IPS-18a (cell line): ENCODE measurements at regions not wholly inside any gene's neighbourhood (a gene's known extent, or its start where the extent isn't known, plus 50 kb on each side); places are given as distances from the start of the nearest gene placed in this dataset.
"Not testable (repeated sequence)": the region's sequence is repeated elsewhere in the genome, so short reads cannot be mapped to it uniquely, and the experiment has no call there.

ENCODE experiments used
- H3K27ac ChIP-seq: one replicate; pipeline ENCODE4 v1.5.1; 2013; ENCODE audit warnings: low read length
- H3K27me3 ChIP-seq: one replicate; pipeline ENCODE4 v1.6.1; 2013; ENCODE audit warnings: mild to moderate bottlenecking, low read length; ENCODE audit not compliant: control insufficient read depth, insufficient read depth
- H3K36me3 ChIP-seq: one replicate; pipeline ENCODE4 v1.6.1; 2013; ENCODE audit warnings: low read depth, low read length; ENCODE audit not compliant: control insufficient read depth
- H3K4me1 ChIP-seq: one replicate; pipeline ENCODE4 v1.6.1; 2013; ENCODE audit warnings: low read depth, low read length; ENCODE audit not compliant: control insufficient read depth
- H3K4me3 ChIP-seq: one replicate; pipeline ENCODE4 v1.5.1; 2013; ENCODE audit warnings: low read length
- H3K9ac ChIP-seq: one replicate; pipeline ENCODE4 v1.6.1; 2013; ENCODE audit warnings: mild to moderate bottlenecking, low read length, moderate library complexity
- H3K9me3 ChIP-seq: one replicate; pipeline ENCODE4 v1.6.1; 2013; ENCODE audit warnings: low read depth, low read length; ENCODE audit not compliant: control insufficient read depth

DNA sequence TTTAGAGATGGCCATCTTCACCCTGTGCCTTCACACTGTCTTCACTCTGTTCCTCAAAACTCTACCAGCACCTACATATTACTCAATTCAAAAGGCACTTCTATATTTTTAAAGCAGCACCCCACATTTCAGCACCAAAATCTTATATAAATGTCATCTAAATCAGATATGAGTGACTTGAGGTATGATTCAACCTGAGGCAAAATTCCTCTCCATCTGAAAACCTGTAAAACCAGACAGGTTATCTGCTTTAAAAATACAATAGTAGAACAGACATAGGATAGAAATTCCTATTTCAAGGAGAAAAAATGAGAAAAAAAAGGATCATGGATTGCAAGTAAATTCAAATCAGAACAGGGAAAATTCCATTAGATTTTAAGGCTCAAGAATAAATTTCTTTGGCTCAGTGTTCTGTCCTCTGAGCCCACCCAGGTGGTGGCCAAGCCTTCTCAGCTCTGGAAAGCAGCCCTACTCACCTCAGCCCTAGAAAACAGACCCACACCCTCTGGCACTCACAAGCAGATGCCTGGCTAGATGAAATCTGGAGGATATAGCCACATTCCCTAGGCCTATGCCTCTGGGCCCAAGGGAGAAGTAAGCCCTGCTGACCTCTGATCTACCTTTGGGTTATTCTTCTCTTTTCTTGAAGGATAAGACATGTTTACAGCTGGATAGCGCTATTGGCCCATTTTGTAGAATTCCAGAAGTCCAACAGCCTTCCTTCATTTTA is 211.1 kb upstream of the XIST start:
- H3K9ac ChIP-seq, result no peak overlapping the region
- H3K4me3 ChIP-seq, result no peak overlapping the region
- no peak overlapping the region for H3K27ac ChIP-seq
- peaks cover 9% of the 10 kb centered on the region for H3K4me1 ChIP-seq
- no peaks in the 10 kb centered on the region for H3K27me3 ChIP-seq
- no peaks in the 10 kb centered on the region for H3K36me3 ChIP-seq
- no peaks in the 10 kb centered on the region for H3K9me3 ChIP-seq

DNA sequence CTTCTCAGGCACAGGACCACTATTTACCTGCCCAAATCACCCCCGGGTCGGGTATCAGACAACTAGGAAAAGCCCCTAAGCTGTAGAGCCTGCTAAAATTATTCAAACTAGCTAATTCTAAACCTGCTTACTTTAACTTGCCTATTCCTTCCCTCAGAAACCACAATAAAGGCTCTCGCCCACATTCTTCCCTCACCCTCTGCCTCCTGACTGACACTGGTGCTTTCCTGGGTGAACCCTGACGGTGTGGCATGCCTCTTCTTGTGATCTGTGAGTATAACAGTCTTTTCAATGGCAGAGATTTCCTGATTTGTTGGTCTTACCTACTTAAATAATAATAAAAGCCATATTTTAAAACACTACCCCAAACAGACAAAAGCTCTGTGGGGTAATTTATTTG is 209.4 kb upstream of the XIST start:
- H3K9me3 ChIP-seq, result no peaks in the 10 kb centered on the region
- H3K27me3 ChIP-seq, result no peaks in the 10 kb centered on the region
- H3K36me3 ChIP-seq, result no peaks in the 10 kb centered on the region
- H3K4me3 ChIP-seq, result no peak overlapping the region
- H3K4me1 ChIP-seq, result peaks cover 9% of the 10 kb centered on the region
- H3K9ac ChIP-seq, result no peak overlapping the region
- no peak overlapping the region for H3K27ac ChIP-seq

DNA sequence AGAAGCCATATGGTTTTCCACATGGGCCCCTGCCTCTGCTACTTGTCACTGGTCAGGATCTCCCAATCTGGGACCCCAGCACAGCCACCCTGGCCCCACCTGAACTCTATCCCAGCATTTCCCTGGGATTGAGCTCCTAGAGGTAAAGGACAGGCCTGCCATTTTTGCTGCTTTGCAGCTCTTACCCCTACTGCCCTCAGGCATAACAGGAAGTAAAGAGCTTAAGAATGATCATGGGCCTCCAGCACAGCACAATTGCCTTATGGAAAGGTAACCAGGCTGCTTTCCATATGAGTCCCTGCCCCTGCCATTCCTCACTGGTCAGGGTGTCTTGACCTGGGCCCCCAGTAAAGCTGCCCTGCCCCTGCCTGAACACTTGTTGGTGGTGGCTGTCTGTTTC is 196.6 kb upstream of the XIST start:
- Histone ChIP-seq H3K4me3 (no peak overlapping the region), H3K36me3 (no peaks in the 10 kb centered on the region), H3K4me1 (no peaks in the 10 kb centered on the region), H3K27ac (no peak overlapping the region), H3K27me3 (no peaks in the 10 kb centered on the region), H3K9ac (no peak overlapping the region), H3K9me3 (no peaks in the 10 kb centered on the region)

DNA sequence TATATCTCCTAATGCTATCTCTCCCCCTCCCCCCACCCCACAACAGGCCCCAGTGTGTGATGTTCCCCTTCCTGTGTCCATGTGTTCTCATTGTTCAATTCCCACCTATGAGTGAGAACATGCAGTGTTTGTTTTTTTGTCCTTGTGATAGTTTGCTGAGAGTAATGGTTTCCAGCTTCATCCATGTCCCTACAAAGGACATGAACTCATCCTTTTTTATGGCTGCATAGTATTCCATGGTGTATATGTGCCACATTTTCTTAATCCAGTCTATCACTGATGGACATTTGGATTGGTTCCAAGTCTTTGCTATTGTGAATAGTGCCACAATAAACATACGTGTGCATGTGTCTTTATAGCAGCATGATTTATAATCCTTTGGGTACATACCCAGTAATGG is 181.6 kb upstream of the XIST start:
- not testable (repeated sequence) for H3K4me3 ChIP-seq

DNA sequence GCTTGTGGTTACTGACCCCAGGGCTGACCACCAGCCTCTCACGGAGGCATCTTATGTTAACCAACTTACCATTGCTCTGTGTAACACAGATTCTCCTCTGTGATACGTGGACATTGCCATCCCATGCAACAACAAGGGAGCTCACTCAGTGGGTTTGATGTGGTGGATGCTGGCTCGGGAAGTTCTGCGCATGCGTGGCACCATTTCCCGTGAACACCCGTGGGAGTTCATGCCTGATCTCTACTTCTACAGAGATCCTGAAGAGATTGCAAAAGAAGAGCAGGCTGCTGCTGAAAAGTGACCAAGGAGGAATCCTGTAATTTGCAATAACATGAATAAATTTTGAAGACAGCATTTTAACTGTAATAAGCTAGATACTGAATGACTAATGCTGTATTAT is 179.0 kb upstream of the XIST start:
- H3K4me1 ChIP-seq, H3K9ac ChIP-seq, H3K27ac ChIP-seq, H3K9me3 ChIP-seq, H3K4me3 ChIP-seq, H3K36me3 ChIP-seq, H3K27me3 ChIP-seq: not testable (repeated sequence)

More for the DNA sequence above, 181.6 kb upstream of the XIST start:
- H3K9me3 ChIP-seq, H3K4me1 ChIP-seq, H3K27ac ChIP-seq, H3K27me3 ChIP-seq, H3K9ac ChIP-seq, H3K36me3 ChIP-seq: not testable (repeated sequence)

DNA sequence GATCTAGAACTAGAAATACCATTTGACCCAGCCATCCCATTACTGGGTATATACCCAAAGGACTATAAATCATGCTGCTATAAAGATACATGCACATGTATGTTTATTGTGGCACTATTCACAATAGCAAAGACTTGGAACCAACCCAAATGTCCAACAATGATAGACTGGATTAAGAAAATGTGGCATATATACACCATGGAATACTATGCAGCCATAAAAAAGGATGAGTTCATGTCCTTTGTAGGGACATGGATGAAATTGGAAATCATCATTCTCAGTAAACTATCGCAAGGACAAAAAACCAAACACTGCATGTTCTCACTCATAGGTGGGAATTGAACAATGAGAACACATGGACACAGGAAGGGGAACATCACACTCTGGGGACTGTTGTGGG is 178.3 kb upstream of the XIST start:
- H3K4me1 ChIP-seq, H3K27ac ChIP-seq, H3K27me3 ChIP-seq, H3K9me3 ChIP-seq, H3K36me3 ChIP-seq, H3K4me3 ChIP-seq, H3K9ac ChIP-seq: not testable (repeated sequence)

DNA sequence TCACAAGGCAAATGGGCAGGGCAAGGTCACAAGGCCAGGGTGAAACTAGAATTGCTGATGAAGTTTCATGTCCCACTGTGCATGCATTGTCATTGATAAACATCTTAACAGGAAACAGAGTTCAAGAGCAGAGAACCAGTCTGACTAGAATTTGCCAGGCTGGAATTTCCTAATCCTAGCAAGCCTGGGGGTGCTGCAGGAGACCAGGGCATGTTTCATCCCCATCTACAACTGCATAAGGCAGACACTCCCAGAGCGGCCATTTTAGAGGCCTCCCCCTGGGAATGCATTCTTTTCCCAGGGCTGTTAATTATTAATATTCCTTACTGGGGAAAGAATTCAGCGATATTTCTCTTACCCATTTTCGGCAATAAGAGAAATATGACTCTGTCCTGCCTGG is 172.6 kb upstream of the XIST start:
- H3K9me3 ChIP-seq, result peaks cover 27% of the 10 kb centered on the region
- H3K4me3 ChIP-seq, H3K36me3 ChIP-seq, H3K27ac ChIP-seq, H3K9ac ChIP-seq, H3K27me3 ChIP-seq, H3K4me1 ChIP-seq: not testable (repeated sequence)

DNA sequence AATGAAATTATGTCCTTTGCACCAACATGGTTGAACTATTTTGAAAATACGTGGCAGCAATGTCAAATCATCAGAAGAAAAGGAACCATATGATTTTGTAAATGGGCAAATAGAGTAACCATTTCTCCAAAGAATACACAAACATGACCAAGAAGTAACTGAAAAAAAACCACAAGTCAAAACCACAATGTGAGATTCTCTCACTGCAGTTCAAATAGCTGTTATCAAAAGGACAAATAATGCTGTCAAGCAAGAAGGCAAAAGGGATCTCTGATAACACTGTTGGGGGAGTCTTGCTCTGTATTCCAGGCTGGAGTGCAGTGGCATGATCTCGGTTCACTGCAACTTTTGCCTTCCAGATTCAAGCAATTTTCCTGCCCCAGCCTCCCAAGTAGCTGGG is 170.7 kb upstream of the XIST start:
- Histone ChIP-seq H3K27me3 (no peaks in the 10 kb centered on the region), H3K9ac (no peak overlapping the region), H3K4me3 (no peak overlapping the region), H3K9me3 (peaks cover 40% of the 10 kb centered on the region), H3K36me3 (no peaks in the 10 kb centered on the region), H3K27ac (no peak overlapping the region), H3K4me1 (no peaks in the 10 kb centered on the region)

DNA sequence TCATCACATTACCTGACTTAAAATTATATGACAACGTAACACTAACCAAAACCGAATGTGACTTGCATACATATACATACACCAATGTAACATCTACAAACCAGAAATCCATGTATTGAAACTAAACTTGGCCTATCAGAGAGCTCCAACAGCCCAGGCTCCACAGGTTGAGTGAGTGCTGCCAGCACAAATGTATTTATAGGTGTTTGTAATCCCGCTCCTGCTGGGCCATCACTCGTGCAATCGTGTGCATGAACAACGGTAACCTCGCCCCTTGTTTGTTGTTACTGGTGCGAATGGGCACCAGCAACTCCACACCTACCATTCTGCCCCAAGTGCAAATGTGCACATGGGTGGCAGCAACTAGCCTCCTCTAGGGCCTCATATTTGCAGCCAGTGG is 165.7 kb upstream of the XIST start:
- Histone ChIP-seq H3K36me3 (no peaks in the 10 kb centered on the region), H3K27ac (no peak overlapping the region), H3K4me3 (no peak overlapping the region), H3K9ac (no peak overlapping the region), H3K27me3 (no peaks in the 10 kb centered on the region), H3K4me1 (no peaks in the 10 kb centered on the region), H3K9me3 (peaks cover 29% of the 10 kb centered on the region)

DNA sequence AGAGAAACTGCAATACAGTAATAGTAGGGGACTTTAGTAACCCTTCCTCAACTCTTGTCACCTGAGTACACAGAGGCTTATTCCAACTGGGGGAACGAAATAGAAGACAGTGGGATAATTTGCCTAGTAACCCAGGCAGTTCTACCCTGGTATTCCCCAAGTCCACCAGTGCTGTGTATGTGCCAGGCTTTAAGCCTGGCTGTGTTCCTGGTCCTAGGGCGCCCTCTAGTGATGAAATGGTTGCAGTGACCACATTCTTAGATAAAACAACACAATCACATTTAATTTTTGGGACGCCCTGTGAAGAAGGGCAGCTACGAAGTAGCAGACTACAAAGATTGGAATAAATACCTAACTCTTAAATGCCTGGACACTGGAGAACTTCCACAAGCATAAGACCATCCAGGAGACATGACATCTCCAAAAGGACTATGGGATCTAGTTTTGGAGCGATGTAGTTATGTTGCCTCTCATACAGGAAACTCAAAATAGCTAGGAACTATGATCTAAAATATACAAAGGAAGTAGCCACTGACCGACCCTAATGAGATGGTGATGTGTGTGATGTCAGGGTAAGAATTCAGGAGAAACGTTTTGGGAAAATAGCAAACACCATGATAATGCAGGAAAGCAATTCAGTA is 163.0 kb upstream of the XIST start:
- no peaks in the 10 kb centered on the region for H3K4me1 ChIP-seq
- H3K9ac ChIP-seq, result no peak overlapping the region
- no peaks in the 10 kb centered on the region for H3K36me3 ChIP-seq
- no peak overlapping the region for H3K27ac ChIP-seq
- H3K9me3 ChIP-seq, result peaks cover 16% of the 10 kb centered on the region
- H3K27me3 ChIP-seq, result no peaks in the 10 kb centered on the region
- no peak overlapping the region for H3K4me3 ChIP-seq

DNA sequence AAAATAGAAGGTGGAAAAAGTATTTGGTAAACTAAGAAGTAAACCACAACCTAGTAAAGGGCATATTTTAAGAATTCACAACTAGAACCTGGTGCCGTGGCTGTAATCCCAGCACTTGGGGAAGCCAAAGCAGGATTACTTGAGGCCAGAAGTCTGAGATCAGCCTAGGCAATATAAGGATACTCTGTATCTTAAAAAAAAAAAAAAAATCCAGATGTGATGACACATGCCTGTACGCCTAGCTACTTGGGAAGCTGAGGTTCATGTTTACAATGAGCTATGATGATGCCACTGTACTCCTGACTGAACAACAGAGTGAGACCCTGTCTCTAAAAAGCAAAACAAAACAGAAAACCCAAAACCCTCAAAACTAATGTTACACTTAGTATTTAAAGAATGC is 156.5 kb upstream of the XIST start:
- H3K9me3 ChIP-seq, result no peaks in the 10 kb centered on the region
- no peak overlapping the region for H3K4me3 ChIP-seq
- no peaks in the 10 kb centered on the region for H3K4me1 ChIP-seq
- no peak overlapping the region for H3K27ac ChIP-seq
- peaks cover 3% of the 10 kb centered on the region for H3K36me3 ChIP-seq
- H3K27me3 ChIP-seq, result no peaks in the 10 kb centered on the region
- no peak overlapping the region for H3K9ac ChIP-seq

DNA sequence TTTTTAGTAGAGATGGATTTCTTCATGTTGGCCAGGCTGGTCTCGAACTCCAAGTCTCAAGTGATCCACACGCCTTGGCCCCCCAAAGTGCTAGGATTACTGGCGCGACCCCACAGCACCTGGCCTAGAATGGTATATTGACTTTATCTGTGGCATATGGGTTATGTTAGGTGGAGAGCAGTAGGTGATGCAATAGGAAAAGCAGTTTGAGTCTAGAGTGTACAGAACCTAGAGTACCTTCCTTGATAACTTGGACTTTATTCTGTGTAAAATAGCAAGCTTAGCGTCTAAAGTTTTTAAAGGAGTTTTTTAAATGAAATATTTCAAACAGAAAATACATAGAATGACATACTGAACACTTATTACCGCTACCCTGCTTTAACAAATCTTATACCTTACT is 139.5 kb upstream of the XIST start:
- H3K27ac ChIP-seq, result no peak overlapping the region
- peaks cover 19% of the 10 kb centered on the region for H3K36me3 ChIP-seq
- peaks cover 3% of the 10 kb centered on the region for H3K4me1 ChIP-seq
- H3K27me3 ChIP-seq, result no peaks in the 10 kb centered on the region
- H3K4me3 ChIP-seq, result no peak overlapping the region
- H3K9me3 ChIP-seq, result peaks cover 3% of the 10 kb centered on the region
- H3K9ac ChIP-seq, result no peak overlapping the region
